OCI-LY1 (cell line): ENCODE measurements at regions not wholly inside any gene's neighbourhood (a gene's known extent, or its start where the extent isn't known, plus 50 kb on each side); places are given as distances from the start of the nearest gene placed in this dataset.

ENCODE experiments used
- EZH2 ChIP-seq: fragments of 200-600 bp; sonication (generic), shearing (Covaris generic); IDR thresholded peaks from 2 replicates; pipeline ENCODE4 v1.8.0; 2017; ENCODE audit warnings: borderline replicate concordance, mixed run types, mild to moderate bottlenecking, antibody characterized with exemption, low read length, moderate library complexity, mixed read lengths
- TF ChIP-seq, protein P1 (sequence below): fragments of 200-600 bp; sonication (generic), shearing (Covaris generic); IDR thresholded peaks from 2 replicates; pipeline ENCODE4 v1.5.1; 2017; ENCODE audit warnings: mild to moderate bottlenecking, antibody characterized with exemption, low read length, moderate library complexity, mixed read lengths

GRCh38 chr5:148708854-148709253 is 54.5 kb upstream of the HTR4 start:
- TF ChIP-seq, protein P1, sequence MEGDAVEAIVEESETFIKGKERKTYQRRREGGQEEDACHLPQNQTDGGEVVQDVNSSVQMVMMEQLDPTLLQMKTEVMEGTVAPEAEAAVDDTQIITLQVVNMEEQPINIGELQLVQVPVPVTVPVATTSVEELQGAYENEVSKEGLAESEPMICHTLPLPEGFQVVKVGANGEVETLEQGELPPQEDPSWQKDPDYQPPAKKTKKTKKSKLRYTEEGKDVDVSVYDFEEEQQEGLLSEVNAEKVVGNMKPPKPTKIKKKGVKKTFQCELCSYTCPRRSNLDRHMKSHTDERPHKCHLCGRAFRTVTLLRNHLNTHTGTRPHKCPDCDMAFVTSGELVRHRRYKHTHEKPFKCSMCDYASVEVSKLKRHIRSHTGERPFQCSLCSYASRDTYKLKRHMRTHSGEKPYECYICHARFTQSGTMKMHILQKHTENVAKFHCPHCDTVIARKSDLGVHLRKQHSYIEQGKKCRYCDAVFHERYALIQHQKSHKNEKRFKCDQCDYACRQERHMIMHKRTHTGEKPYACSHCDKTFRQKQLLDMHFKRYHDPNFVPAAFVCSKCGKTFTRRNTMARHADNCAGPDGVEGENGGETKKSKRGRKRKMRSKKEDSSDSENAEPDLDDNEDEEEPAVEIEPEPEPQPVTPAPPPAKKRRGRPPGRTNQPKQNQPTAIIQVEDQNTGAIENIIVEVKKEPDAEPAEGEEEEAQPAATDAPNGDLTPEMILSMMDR: no peak
- no peak for TF ChIP-seq EZH2
